ENCODE measurements at regions not wholly inside any gene's neighbourhood (a gene's known extent, or its start where the extent isn't known, plus 50 kb on each side); places are given as distances from the start of the nearest gene placed in this dataset.

- Histone ChIP-seq H3K36me3 (no peaks in the 10 kb centered on the region), H3K4me1 (no peaks in the 10 kb centered on the region), H3K27ac (no peak overlapping the region), H3K4me3 (no peak overlapping the region), H3K27me3 (no peaks in the 10 kb centered on the region), H3K9me3 (peaks cover 12 to 19% of the 10 kb centered on the region in 2 donors)
- no peak for TF ChIP-seq POLR2A (IDR thresholded peaks at IDR 0.05)
- no peak for TF ChIP-seq POLR2AphosphoS5 (IDR thresholded peaks at IDR 0.05)
- TF ChIP-seq CTCF (IDR thresholded peaks at IDR 0.05): no peak
- intact Hi-C loops (cut with DNase I; ENCODE audit: low total_unique reads): no loop called here
- no peak for DNase-seq (ENCODE audit: low spot score in 2 of 2)
These were observed 153.8 kb upstream of the MITF start for GRCh38 chr3:69585472-69585871.

GRCh38 chr3:69582044-69582443, 157.2 kb upstream of the MITF start:
- no peak for DNase-seq (ENCODE audit: low spot score in 2 of 2)
- intact Hi-C loops (cut with DNase I; ENCODE audit: low total_unique reads): no loop called here
- H3K27me3 ChIP-seq: no peaks in the 10 kb centered on the region

GRCh38 chr3:69579306-69580041, 159.8 kb upstream of the MITF start:
- Histone ChIP-seq H3K27ac (no peak overlapping the region), H3K27me3 (no peaks in the 10 kb centered on the region), H3K4me3 (no peak overlapping the region), H3K9me3 (no peaks in the 10 kb centered on the region), H3K36me3 (no peaks in the 10 kb centered on the region), H3K4me1 (no peaks in the 10 kb centered on the region)
- TF ChIP-seq CTCF (IDR thresholded peaks at IDR 0.05) (no peak), POLR2A (IDR thresholded peaks at IDR 0.05) (no peak), POLR2AphosphoS5 (IDR thresholded peaks at IDR 0.05) (no peak)
- no peak for DNase-seq (ENCODE audit: low spot score in 2 of 2)
- intact Hi-C loops (cut with DNase I; ENCODE audit: low total_unique reads): no loop called here

More at GRCh38 chr3:69582044-69582443, 157.2 kb upstream of the MITF start:
- Histone ChIP-seq H3K27ac (no peak overlapping the region), H3K36me3 (no peaks in the 10 kb centered on the region), H3K9me3 (peaks cover 0 to 11% of the 10 kb centered on the region in 2 donors), H3K4me1 (no peaks in the 10 kb centered on the region), H3K4me3 (no peak overlapping the region)
- TF ChIP-seq POLR2AphosphoS5 (IDR thresholded peaks at IDR 0.05): no peak
- TF ChIP-seq CTCF (IDR thresholded peaks at IDR 0.05): no peak
- TF ChIP-seq POLR2A (IDR thresholded peaks at IDR 0.05): no peak

- DNase-seq (ENCODE audit: low spot score in 2 of 2): no peak
- no peaks in the 10 kb centered on the region for H3K27me3 ChIP-seq
- H3K27ac ChIP-seq: no peak overlapping the region
- no peak overlapping the region for H3K4me3 ChIP-seq
- no peaks in the 10 kb centered on the region for H3K9me3 ChIP-seq
- intact Hi-C loops (cut with DNase I; ENCODE audit: low total_unique reads): no loop called here
- no peaks in the 10 kb centered on the region for H3K4me1 ChIP-seq
- TF ChIP-seq POLR2AphosphoS5 (IDR thresholded peaks at IDR 0.05) (no peak), CTCF (IDR thresholded peaks at IDR 0.05) (no peak), POLR2A (IDR thresholded peaks at IDR 0.05) (no peak)
- H3K36me3 ChIP-seq: no peaks in the 10 kb centered on the region
These were observed 169.7 kb upstream of the MITF start for GRCh38 chr3:69569520-69569919.

GRCh38 chr3:69568951-69569350, 170.3 kb upstream of the MITF start:
- intact Hi-C loops (cut with DNase I; ENCODE audit: low total_unique reads): no loop called here
- Histone ChIP-seq H3K36me3 (no peaks in the 10 kb centered on the region), H3K9me3 (no peaks in the 10 kb centered on the region), H3K4me3 (no peak overlapping the region), H3K27ac (no peak overlapping the region), H3K4me1 (no peaks in the 10 kb centered on the region), H3K27me3 (no peaks in the 10 kb centered on the region)
- no peak for DNase-seq (ENCODE audit: low spot score in 2 of 2)
- no peak for TF ChIP-seq CTCF (IDR thresholded peaks at IDR 0.05)
- TF ChIP-seq POLR2AphosphoS5 (IDR thresholded peaks at IDR 0.05): no peak
- no peak for TF ChIP-seq POLR2A (IDR thresholded peaks at IDR 0.05)

Measured in breast epithelium (tissue), 4 donors.